ENCODE measurements at regions not wholly inside any gene's neighbourhood (a gene's known extent, or its start where the extent isn't known, plus 50 kb on each side); places are given as distances from the start of the nearest gene placed in this dataset.

DNA sequence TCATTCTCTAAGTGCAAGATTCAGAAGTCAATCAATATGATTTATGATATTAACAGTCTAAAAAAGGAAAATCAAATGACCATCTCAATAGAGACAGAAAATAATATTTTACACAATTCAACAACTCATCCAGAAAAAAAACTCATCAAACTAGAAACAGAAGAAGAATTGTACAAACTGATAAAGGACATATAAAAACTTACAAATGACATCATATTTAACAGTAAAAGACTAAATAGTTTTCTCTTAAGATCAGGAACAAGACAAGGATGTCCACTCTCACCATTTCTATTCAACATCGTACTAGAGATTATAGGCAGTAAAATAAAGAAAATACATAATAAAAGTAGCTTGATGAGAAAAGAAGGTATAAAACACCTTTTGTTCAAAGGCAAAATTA is 527.3 kb downstream of the DACH1 start:
- no peak for DNase-seq (ENCODE audit: low spot score, unreplicated experiment)
- Mint-ChIP-seq H3K4me3 (ENCODE audit: low read depth) (no peak overlapping the region), H3K36me3 (ENCODE audit: insufficient read depth) (no peaks in the 10 kb centered on the region), H3K27ac (no peak overlapping the region), H3K27me3 (no peaks in the 10 kb centered on the region), H3K4me1 (ENCODE audit: low read depth) (no peaks in the 10 kb centered on the region), H3K9me3 (ENCODE audit: low read depth) (no peaks in the 10 kb centered on the region)
- TF ChIP-seq, protein P1, sequence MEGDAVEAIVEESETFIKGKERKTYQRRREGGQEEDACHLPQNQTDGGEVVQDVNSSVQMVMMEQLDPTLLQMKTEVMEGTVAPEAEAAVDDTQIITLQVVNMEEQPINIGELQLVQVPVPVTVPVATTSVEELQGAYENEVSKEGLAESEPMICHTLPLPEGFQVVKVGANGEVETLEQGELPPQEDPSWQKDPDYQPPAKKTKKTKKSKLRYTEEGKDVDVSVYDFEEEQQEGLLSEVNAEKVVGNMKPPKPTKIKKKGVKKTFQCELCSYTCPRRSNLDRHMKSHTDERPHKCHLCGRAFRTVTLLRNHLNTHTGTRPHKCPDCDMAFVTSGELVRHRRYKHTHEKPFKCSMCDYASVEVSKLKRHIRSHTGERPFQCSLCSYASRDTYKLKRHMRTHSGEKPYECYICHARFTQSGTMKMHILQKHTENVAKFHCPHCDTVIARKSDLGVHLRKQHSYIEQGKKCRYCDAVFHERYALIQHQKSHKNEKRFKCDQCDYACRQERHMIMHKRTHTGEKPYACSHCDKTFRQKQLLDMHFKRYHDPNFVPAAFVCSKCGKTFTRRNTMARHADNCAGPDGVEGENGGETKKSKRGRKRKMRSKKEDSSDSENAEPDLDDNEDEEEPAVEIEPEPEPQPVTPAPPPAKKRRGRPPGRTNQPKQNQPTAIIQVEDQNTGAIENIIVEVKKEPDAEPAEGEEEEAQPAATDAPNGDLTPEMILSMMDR (IDR thresholded peaks at IDR 0.05; ENCODE audit: unreplicated experiment), result no peak

DNA sequence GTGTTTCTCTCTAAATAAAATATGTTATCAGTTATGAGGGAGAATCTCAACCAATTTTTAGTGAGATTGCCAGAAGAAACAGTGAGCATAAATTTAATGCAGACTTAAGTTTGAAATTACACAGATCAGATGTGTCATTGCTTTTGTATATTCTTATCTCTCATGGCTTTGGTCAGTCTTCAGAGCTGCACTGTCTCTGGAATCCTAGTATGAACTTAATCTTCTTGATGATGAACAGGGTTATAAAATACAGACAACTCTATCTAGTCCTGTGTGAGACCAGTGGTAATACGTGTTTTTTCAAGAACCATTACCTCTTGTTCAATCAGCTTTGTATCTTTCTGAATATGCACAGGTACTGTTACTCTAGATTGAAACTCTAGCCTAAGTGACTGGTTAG is 528.0 kb downstream of the DACH1 start:
- H3K27me3 Mint-ChIP-seq, result no peaks in the 10 kb centered on the region
- H3K27ac Mint-ChIP-seq, result no peak overlapping the region
- H3K36me3 Mint-ChIP-seq (ENCODE audit: insufficient read depth), result no peaks in the 10 kb centered on the region
- DNase-seq (ENCODE audit: low spot score, unreplicated experiment), result no peak
- no peak overlapping the region for H3K4me3 Mint-ChIP-seq (ENCODE audit: low read depth)
- peaks cover 2% of the 10 kb centered on the region for H3K9me3 Mint-ChIP-seq (ENCODE audit: low read depth)
- TF ChIP-seq, protein P1 (IDR thresholded peaks at IDR 0.05; ENCODE audit: unreplicated experiment), result no peak
- H3K4me1 Mint-ChIP-seq (ENCODE audit: low read depth), result no peaks in the 10 kb centered on the region

DNA sequence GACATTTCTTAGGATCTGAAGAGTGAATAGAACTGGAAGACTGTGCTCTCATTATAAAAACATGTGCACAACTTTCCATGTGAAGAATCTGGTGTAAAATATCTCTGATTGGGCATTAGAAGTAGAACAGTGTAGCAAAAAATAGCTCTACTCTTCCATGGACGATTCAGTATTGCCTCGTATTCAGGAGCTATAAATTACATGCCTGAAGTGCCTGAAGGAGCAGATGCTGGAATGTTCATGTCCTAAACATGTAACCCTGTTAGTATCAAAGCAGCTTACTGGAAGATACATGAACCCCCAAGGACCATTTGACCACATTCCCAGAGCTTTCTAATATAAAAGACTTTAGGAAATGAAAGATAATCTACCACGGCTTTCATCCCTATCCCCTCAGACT is 528.9 kb downstream of the DACH1 start:
- H3K4me1 Mint-ChIP-seq (ENCODE audit: low read depth), result no peaks in the 10 kb centered on the region
- DNase-seq (ENCODE audit: low spot score, unreplicated experiment), result no peak
- no peaks in the 10 kb centered on the region for H3K36me3 Mint-ChIP-seq (ENCODE audit: insufficient read depth)
- no peak overlapping the region for H3K27ac Mint-ChIP-seq
- TF ChIP-seq, protein P1 (IDR thresholded peaks at IDR 0.05; ENCODE audit: unreplicated experiment), result no peak
- H3K4me3 Mint-ChIP-seq (ENCODE audit: low read depth), result no peak overlapping the region
- peaks cover 7% of the 10 kb centered on the region for H3K9me3 Mint-ChIP-seq (ENCODE audit: low read depth)
- H3K27me3 Mint-ChIP-seq, result no peaks in the 10 kb centered on the region

DNA sequence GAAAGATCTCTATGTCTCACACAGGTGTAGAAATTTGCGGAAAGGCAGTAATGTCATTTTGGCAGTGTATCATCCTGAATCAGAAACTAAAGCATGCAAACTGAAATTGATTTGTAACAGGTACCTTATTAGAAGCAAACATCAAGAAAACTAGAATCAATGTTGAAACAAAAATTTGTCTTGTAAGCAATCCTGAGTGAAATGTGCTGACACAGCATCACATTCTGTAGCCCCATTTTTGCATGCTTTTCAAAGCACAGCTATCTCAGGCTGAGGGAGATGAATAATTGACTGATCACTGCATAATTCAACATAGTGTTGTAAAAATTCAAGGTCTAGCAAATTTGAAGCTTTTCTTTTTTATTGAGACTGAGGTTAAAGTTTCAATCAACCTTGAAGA is 539.7 kb downstream of the DACH1 start:
- peaks cover 3% of the 10 kb centered on the region for H3K4me1 Mint-ChIP-seq (ENCODE audit: low read depth)
- no peaks in the 10 kb centered on the region for H3K27me3 Mint-ChIP-seq
- TF ChIP-seq, protein P1 (IDR thresholded peaks at IDR 0.05; ENCODE audit: unreplicated experiment), result no peak
- DNase-seq (ENCODE audit: low spot score, unreplicated experiment), result no peak
- H3K4me3 Mint-ChIP-seq (ENCODE audit: low read depth), result no peak overlapping the region
- no peaks in the 10 kb centered on the region for H3K9me3 Mint-ChIP-seq (ENCODE audit: low read depth)
- H3K27ac Mint-ChIP-seq, result no peak overlapping the region
- no peaks in the 10 kb centered on the region for H3K36me3 Mint-ChIP-seq (ENCODE audit: insufficient read depth)

DNA sequence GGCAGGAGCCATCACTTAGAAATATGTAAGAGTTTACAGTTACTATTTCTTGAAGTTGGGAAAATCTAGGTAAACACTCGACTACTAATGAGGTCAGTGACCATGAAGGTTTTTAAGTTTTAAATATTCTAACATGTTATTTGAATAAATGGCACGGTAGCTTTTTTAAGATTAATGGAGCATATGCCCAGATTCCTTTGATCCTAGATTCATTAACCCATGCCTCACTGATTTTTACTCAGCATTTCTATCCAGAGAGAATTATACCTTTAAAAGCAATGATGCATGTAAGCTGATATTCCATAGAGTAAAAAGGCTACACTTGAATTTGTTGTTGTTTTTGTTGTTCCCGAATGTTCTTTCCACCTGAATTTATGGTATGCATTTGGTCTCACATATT is 541.4 kb downstream of the DACH1 start:
- Mint-ChIP-seq H3K36me3 (ENCODE audit: insufficient read depth) (no peaks in the 10 kb centered on the region), H3K27me3 (no peaks in the 10 kb centered on the region), H3K27ac (no peak overlapping the region), H3K4me1 (ENCODE audit: low read depth) (peaks cover 3% of the 10 kb centered on the region), H3K4me3 (ENCODE audit: low read depth) (no peak overlapping the region), H3K9me3 (ENCODE audit: low read depth) (no peaks in the 10 kb centered on the region)
- TF ChIP-seq, protein P1 (IDR thresholded peaks at IDR 0.05; ENCODE audit: unreplicated experiment), result no peak
- no peak for DNase-seq (ENCODE audit: low spot score, unreplicated experiment)

Data from progenitor cell of endocrine pancreas (in vitro differentiated cells).